Lower lobe of right lung (tissue), 2 donors: ENCODE measurements at regions not wholly inside any gene's neighbourhood (a gene's known extent, or its start where the extent isn't known, plus 50 kb on each side); places are given as distances from the start of the nearest gene placed in this dataset.
A peak's percentile ranks its signal among the peaks of the same experiment; 100 is the strongest.
"Not testable (repeated sequence)": the region's sequence is repeated elsewhere in the genome, so short reads cannot be mapped to it uniquely, and the experiment has no call there.

ENCODE experiments used
- ATAC-seq, 2 donors: fragments of 200-7000 bp; cut with Tn5 transposase; one replicate each; pipeline ENCODE4 v1.9.1; 2020 to 2022; ENCODE audit warnings: mild to moderate bottlenecking in 2 of 2, moderate library complexity in 2 of 2
- DNase-seq: peaks from one replicate; pipeline ENCODE4 v3.0.0-alpha.2; 2020
- H3K27ac ChIP-seq: fragments of 200-600 bp; one replicate; pipeline ENCODE4 v1.8.0; 2022
- H3K27me3 ChIP-seq: fragments of 200-600 bp; one replicate; pipeline ENCODE4 v1.8.0; 2022; ENCODE audit warnings: low read depth
- H3K36me3 ChIP-seq: fragments of 200-600 bp; one replicate; pipeline ENCODE4 v1.8.0; 2022; ENCODE audit warnings: mild to moderate bottlenecking
- H3K4me1 ChIP-seq: fragments of 200-600 bp; one replicate; pipeline ENCODE4 v1.8.0; 2022
- H3K4me3 ChIP-seq: fragments of 200-600 bp; one replicate; pipeline ENCODE4 v1.8.0; 2022; ENCODE audit warnings: mild to moderate bottlenecking
- H3K9me3 ChIP-seq: fragments of 200-600 bp; one replicate; pipeline ENCODE4 v1.8.0; 2022
- intact Hi-C: fragments of 100-400 bp; cut with DNase I; formaldehyde crosslinking; loops from one replicate; pipeline ENCODE4 v1.11.0; 2022
- TF ChIP-seq, protein P1 (sequence below): fragments of 200-600 bp; IDR thresholded peaks from one replicate; pipeline ENCODE4 v1.8.0; 2022; ENCODE audit warnings: antibody characterized with exemption, mild to moderate bottlenecking
- donor health status: DM: no; HTN: yes; CAD: no; lungs with severe emphysema.

DNA sequence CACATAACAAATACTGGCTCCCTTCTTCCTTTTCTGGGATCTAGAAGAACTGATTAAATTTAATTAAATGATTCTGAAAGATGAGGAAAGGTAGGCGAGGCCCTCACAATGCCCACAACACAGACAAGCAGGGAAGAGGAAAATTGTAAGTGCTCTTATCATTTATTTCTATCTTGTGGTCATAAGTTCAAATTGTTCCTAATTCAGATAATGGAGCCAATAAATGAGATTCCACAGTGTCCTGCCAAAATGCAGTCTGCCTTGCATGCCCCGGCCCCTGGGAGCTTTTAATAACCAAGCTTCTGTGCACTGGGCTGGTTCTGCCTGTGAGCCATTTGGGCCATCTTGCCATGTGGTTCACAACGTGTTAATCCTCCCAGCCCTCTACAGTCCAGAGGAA, 97.0 kb downstream of the CMC2 start:
- intact Hi-C loops, result no loop called here
- H3K4me3 ChIP-seq, result no peak overlapping the region

DNA sequence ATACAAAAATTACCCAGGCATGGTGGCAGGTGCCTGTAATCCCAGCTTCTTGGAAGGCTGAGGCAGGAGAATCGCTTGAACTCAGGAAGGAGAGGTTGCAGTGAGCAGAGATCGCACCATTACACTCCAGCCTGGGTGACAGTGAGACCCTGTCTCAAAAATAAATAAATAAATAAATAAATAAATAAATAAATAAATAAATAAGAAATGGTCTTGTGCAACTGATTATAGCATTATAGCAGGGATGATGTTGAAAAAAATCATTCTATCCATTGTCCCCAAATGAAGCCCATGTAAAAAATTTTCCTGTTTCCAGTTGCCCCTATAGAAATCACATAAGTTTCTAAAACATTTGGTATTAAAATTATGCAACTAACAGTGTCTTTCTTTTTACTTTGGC, 100.5 kb downstream of the CMC2 start:
- H3K27ac ChIP-seq, ATAC-seq, H3K27me3 ChIP-seq, H3K4me1 ChIP-seq, intact Hi-C loops, DNase-seq, H3K4me3 ChIP-seq, H3K36me3 ChIP-seq, H3K9me3 ChIP-seq: not testable (repeated sequence)

More for the DNA sequence above, 97.0 kb downstream of the CMC2 start:
- ATAC-seq, result no peak
- Histone ChIP-seq H3K4me1 (no peaks in the 10 kb centered on the region), H3K36me3 (no peaks in the 10 kb centered on the region), H3K27me3 (no peaks in the 10 kb centered on the region), H3K27ac (no peak overlapping the region), H3K9me3 (no peaks in the 10 kb centered on the region)
- TF ChIP-seq, protein P1, sequence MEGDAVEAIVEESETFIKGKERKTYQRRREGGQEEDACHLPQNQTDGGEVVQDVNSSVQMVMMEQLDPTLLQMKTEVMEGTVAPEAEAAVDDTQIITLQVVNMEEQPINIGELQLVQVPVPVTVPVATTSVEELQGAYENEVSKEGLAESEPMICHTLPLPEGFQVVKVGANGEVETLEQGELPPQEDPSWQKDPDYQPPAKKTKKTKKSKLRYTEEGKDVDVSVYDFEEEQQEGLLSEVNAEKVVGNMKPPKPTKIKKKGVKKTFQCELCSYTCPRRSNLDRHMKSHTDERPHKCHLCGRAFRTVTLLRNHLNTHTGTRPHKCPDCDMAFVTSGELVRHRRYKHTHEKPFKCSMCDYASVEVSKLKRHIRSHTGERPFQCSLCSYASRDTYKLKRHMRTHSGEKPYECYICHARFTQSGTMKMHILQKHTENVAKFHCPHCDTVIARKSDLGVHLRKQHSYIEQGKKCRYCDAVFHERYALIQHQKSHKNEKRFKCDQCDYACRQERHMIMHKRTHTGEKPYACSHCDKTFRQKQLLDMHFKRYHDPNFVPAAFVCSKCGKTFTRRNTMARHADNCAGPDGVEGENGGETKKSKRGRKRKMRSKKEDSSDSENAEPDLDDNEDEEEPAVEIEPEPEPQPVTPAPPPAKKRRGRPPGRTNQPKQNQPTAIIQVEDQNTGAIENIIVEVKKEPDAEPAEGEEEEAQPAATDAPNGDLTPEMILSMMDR, result no peak
- no peak for DNase-seq

DNA sequence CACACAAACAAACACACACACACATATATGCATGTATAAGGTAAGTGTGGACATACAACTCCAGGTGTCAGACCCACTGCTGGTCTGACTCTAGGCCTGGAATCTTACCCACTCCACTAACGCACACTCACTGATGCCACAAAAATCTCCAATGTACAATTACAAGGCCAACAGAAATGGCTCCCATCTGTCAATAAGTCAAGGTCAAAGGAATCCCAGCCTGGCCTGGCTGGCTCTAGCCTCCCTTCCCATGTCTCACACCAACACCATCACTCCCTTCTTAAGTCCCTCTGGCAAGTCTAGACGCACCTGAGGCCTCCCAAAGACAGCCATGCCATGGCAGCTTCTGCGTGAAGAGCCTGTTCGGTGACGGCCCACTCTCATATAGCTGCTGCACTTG, 99.2 kb upstream of the CDYL2 start:
- intact Hi-C loops, result no loop called here
- Histone ChIP-seq H3K36me3 (no peaks in the 10 kb centered on the region), H3K9me3 (no peaks in the 10 kb centered on the region), H3K27me3 (no peaks in the 10 kb centered on the region), H3K27ac (no peak overlapping the region), H3K4me1 (no peaks in the 10 kb centered on the region), H3K4me3 (no peak overlapping the region)
- ATAC-seq (no peak), DNase-seq (no peak)
- TF ChIP-seq, protein P1, result no peak

DNA sequence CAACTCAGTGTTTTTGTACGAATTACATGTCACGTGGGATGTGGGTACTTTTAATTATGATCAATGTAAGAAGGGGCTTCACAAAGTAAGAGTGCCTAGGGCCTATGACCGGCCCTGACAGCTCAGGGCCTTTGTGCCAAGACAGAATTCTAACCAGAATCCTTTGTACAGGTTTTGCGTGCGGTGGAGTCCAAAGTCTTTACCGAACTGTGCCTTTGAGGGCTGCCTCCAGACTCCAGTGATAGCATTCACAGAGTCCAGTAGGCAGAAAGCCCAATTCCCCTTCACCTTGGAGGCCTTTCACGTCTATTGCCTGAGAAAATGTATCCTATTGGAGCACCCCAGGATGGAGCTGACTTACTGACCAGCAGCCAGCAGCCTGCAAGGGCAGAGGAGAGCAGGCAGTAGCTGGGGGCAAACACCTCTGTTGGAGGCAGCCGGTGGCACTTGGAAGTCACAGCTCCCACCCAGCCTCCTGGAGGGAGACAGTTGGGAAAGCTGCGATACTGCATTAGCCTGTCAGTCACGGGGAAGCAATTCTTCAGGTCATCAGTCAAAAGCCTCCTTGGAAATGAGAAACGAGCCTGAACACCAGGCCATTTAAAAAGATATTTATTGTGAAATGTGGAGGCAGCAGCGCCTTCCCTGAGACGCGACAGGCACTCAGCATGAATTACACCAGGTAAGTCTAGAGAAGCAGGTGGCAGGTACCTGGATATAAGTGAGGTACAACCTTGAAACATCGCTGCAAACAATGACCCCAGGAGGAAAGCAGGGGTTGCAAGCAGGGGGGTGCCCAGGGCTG, 98.1 kb upstream of the CDYL2 start:
- Histone ChIP-seq H3K27me3 (no peaks in the 10 kb centered on the region), H3K9me3 (no peaks in the 10 kb centered on the region), H3K4me1 (no peaks in the 10 kb centered on the region), H3K27ac (no peak overlapping the region), H3K4me3 (no peak overlapping the region), H3K36me3 (no peaks in the 10 kb centered on the region)
- TF ChIP-seq, protein P1, result no peak
- intact Hi-C loops, result no loop called here
- ATAC-seq (no peak), DNase-seq (no peak)

DNA sequence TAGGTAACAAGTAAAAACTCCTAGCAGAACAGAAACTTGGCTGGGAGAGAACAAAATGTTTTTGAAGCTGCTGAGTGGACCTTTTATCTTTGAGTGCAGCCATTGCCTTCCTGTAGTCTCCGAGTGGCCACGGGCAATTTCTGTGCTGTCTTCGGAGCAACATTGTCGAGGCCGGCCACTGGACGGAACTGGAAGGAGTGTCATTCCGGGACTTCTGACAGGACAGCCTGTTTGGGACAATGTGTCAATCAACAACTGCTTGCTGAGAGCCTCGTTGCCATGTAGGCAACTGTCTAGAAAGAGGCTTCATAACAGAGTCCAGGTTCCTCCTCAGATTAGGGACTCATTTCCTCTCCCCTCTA, 96.2 kb upstream of the CDYL2 start:
- peak in 1 of 2 donors; percentile 7 for ATAC-seq
- H3K4me3 ChIP-seq, result no peak overlapping the region
- intact Hi-C loops, result no loop called here
- no peaks in the 10 kb centered on the region for H3K36me3 ChIP-seq
- peak overlapping the region; percentile 54 for H3K27ac ChIP-seq
- H3K4me1 ChIP-seq, result no peaks in the 10 kb centered on the region
- TF ChIP-seq, protein P1, result no peak
- H3K9me3 ChIP-seq, result no peaks in the 10 kb centered on the region
- H3K27me3 ChIP-seq, result no peaks in the 10 kb centered on the region
- DNase-seq, result no peak

DNA sequence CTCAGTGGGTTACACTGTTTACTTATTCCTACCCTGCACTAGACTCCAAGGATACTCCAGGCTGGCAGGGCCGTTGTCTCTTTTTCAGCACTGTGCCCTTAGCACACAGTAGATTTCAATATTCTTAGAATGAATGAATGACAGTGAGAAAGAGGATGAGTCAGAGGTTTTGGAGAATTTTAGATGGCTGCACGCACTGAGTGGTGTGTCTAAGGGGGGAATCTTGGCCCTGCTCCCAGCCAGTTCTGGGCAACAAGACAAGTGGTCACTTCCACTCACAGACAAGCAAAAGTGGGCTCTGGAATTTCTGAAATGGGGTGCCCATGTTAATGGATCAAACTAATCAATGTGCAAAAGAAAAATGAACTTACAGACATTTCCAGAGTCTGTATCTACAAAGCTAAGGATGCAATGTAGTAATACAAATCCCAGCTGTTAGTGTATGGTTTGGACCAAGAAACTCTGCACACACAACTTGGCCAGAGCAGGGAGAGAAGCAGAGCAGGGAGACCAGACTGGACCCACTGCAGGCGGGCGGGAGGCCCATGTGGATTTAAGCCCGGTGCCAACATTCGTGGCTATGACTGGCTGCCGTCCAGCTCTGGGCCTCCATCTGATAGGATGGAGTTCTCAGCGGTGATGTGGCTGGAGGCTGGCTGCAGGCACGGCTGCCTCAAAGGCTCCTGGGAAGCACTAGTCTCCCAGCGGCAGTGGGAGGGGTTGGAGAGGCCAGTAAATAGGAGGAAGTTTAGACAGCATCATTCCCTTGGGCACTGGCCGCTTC, 95.6 kb upstream of the CDYL2 start:
- TF ChIP-seq, protein P1, result no peak
- peak; percentile 68 for DNase-seq
- Histone ChIP-seq H3K36me3 (no peaks in the 10 kb centered on the region), H3K4me3 (no peak overlapping the region), H3K9me3 (no peaks in the 10 kb centered on the region), H3K27me3 (no peaks in the 10 kb centered on the region), H3K27ac (no peak overlapping the region), H3K4me1 (no peaks in the 10 kb centered on the region)
- intact Hi-C loops, result no loop called here
- peak; percentile 79 to 86 for ATAC-seq
